HS-27A (cell line): ENCODE measurements at regions not wholly inside any gene's neighbourhood (a gene's known extent, or its start where the extent isn't known, plus 50 kb on each side); places are given as distances from the start of the nearest gene placed in this dataset.
"Not testable (repeated sequence)": the region's sequence is repeated elsewhere in the genome, so short reads cannot be mapped to it uniquely, and the experiment has no call there.

Experiments used
- DNase-seq: peaks from one replicate; pipeline ENCODE4 v3.0.0-alpha.2; 2012; ENCODE audit warnings: low read depth, missing footprints

DNA sequence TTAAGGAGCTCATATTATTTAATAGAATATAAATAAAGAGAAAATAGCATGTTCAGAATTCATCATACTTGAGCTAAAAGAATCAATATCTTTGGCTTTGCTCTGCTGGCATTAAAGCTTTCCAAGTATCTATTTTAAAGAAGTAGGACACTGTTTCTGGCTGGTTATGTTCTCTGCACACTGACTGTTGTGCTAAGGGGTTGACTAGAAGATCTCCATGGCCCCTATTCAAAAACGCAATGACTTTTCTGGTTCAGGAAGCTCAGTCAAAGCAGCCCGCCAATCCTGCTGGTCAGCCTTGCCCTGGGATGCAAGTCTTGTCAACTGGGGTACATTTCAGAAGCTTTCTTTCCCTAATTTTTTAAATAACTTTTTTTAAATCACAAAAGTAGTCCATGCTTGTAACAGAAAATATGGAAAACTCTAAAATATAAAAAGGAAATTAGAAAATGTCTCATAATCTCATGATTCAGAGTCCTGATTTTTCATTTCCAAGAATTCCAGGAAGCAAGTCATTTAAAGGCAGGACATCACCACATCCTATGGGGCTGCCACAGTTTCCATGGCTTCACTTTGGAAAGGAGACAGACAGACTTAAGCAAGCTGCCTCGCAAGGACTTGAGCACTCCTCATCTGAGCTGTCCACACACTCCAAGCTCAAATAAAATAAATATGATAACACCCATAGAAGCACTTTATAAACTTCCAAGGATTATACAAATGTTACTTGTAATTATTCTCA, 195.1 kb downstream of the TXNL1 start:
- no peak for DNase-seq

DNA sequence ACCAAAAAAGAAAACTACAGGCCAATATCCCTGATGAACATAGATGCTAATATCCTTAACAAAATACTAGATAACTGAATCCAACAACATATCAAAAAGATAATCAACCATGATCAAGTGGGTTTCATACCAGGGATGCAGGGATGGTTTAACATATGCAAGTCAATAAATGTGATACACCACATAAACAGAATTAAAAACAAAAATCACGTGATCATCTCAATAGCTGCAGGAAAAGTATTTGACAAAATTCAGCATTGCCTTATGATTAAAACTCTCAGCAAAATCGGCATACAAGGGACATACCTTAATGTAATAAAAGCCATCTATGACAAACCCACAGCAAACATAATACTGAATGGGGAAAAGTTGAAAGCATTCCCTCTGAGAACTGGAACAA, 199.9 kb downstream of the TXNL1 start:
- not testable (repeated sequence) for DNase-seq

DNA sequence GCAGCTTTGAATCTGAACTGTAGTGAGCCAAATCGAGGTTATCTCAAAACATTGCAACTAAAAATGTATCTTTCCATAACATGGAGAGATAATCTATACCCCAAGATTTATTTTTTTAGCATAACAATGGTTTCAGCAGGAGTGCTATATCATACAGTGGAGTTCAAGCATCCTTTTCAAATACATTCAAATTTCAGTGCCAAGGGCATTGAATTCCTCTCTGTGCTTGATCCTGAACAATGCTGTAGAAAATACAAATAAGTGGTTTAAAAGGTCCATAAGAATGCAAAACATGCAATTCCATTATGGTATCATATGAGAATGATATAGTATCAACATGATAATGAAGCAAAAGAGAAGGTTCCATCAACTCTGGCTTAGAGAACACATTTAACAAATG, 201.7 kb downstream of the TXNL1 start:
- DNase-seq = no peak

DNA sequence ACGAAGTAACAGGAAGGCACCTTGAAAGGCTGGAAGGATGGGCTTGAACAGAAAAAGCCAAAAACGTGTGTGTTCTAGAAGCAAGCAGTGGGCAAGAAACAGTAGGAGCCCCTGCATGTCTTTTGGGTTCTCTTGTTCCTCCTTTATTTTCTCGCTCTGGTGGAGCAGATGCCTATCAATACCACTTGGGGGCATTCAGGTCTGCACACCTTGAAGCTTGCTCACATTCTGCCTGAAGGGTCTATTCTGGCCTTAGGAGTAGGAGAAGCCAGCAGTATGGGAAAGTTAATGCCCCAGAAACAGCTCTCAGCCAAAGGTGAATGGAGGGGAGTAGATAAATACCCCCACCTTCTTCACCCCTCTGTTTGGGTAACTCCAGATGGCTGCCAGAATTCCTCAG, 204.5 kb downstream of the TXNL1 start:
- DNase-seq = no peak

DNA sequence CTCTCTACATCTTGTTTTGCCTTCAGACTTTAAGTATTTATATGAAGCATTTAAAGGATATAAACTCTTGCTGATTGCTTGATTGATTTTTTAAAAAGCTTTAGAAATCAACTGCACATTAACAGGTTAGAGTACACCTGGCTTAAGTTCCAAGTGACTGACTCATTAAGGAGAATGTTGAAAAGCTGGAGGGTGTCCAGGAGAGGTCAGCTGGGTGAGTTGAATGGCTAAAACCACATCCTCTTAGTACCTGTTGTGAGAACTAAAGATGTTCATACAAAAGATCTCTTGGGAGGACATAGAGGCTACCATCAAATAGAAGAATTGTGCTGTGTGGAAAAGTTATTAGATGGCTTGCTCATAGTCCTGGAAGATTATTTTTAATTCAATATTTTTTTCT, 206.8 kb downstream of the TXNL1 start:
- DNase-seq = no peak

DNA sequence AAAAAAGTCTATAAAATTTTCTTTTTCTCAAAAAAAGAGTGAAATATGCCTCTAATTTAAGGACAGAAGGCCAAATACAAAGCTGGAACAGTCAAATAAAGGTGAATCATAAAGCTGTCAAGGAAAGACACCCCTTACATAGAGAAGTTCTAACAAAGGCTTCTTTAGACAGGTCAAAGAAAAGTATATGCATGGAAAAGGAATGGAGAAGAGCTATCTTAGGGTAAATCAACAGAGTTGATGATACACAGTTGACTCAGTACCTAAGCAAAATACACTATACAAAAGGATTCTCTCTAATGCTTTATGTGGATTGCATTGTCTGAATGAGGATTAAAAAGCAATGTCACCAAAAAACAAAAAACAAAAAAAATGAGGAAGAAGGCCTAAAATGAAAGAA, 214.8 kb downstream of the TXNL1 start:
- no peak for DNase-seq

DNA sequence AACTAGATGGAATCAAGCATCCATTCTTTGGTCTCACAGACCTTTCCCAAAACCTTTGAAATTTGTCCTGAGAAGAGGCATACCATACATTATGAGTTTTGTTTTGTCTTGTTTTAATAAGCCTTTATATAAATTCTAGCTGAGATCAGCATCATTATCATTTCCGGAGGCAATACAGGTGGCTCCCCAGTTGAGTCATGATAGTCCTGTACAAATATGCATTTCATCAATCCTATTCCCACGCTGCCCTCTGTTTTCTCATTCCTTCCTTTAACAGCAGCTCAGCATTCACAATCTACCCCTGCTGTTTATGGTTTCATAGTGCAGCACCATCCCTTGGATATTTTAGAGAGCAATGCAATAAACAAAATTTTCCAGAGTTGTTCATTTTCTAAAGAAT, 216.7 kb downstream of the TXNL1 start:
- DNase-seq = no peak

DNA sequence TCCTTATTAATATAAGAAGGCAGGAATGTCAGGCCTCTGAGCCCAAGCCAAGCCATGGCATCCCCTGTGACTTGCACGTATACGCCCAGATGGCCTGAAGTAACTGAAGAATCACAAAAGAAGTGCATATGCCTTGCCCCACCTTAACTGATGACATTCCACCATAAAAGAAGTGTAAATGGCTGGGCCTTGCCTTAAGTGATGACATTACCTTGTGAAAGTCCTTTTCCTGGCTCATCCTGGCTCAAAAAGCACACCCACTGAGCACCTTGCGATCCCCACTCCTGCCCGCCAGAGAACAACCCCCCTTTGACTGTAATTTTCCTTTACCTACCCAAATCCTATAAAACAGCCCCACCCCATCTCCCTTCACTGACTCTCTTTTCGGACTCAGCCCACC, 217.5 kb downstream of the TXNL1 start:
- not testable (repeated sequence) for DNase-seq

DNA sequence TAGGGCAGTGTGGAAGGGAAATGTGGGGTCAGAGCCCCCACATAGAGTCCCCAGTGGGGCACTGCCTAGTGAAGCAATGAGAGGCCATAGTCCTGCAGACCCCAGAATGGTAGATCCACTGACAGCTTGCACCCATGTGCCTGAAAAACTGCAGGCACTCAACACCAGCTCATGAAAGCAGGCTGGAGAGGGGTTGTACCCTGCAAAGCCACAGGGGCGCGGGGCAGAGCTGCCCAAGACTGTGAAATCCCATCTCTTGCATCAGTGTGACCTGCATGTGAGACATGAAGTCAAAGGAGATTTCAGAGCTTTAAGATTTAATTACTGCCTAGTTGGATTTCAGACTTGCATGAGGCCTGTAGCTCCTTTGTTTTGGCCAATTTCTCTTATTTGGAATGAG, 224.0 kb downstream of the TXNL1 start:
- DNase-seq = no peak

DNA sequence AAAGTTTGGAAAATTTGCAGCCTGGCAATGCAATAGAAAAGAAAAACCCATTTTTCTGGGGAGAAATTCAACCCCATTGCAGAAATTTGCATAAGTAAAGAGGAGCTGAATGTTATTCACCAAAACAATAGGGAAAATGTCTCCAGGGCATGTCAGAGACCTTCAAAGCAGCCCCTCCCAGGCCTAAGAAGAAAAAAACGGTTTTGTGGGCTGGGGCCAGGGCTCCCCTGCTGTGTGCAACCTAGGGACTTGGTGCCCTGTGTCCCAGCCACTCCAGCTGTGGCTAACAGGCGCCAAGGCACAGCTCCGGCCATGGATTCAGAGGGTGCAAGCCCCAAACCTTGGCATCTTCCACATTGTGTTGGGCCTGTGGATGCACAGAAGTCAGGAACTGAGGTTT, 224.5 kb downstream of the TXNL1 start:
- DNase-seq = no peak

DNA sequence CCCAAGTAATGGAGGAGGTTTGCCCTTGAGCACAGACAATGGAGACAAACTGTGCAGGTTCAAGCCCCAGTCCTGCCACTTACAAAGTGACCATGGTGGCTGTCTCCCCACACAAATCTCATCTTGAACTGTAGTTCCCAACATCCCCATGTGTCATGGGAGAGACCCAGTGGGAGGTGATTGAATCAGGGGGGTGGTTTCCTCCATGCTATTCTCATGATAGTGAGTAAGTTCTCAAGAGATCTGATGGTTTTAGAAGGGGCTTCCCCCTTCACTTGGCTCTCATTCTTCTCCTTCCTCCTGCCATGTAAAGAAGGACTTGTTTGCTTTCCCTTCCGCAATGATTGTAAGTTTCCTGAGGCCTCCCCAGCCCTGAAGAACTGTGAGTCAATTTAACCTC, 225.4 kb downstream of the TXNL1 start:
- no peak for DNase-seq

DNA sequence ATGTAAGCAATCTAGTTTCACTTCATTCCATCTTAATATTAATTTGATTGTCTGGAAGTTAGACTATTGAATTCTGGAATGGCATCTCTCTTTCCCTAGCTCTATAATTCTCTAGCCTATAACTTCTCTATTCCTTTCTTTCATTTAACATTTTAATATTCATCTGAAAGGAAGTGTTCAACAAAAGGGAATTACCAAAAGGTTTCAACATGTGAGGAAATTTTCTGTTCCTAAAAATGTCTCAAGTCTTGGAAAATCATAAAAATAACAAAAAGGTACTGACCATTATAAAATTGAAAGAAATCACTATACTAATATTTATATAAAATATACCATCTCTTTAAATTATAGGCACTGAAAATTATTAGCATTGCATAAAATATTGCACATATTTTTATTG, 228.7 kb downstream of the TXNL1 start:
- no peak for DNase-seq

DNA sequence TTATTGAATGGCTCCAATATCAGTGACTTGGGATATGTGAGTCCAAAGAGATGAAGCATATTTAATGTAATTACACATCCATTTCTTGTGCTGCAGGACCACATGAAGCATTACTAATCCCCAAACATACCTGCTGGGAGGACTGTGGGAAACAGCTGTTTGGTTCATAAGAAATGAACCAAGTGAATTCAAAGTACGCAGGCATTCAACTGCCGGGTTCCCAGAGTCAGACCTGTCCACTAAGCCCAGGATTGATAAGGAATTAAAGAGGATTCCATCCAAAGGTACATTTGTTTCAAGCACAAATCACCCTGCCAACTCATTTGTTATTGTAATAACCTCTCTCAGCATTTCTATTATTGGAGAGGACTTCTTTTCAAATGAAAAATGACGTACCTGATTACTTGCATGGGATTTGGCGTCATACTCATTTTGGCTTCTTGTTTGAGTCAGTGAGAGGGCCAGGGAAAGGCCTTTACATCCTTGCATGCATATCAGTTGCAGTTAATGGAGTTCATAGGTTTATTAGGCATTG, 230.7 kb downstream of the TXNL1 start:
- no peak for DNase-seq

DNA sequence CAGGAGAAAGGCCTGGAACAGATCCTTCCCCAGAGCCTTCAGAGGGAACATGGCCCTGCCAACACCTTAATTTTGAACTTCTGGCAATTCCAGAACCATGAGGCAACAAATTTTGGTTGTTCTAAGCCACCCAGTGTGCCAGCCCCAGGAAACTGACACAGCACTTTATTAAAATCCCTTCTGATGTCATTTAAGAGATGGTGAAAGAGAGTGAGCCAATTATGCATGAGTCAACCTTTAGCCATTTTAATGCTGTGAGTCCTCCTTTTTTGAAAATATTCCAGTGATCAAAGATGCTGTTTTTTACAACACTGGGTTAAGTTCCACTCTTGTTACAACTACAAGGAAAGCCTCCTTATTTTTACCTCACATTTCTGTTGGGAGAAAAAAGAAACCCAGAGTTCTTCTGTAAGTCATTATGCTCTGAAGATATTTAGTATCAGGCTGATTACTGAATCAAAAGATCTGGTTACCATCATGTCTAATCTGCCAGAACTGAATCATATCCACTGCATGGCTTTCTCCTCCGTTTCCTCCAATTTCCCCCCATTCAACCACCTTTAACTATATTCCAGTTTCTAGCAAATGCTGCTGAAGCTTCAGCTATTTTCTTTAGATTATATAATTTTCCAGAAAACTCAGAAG, 235.4 kb downstream of the TXNL1 start:
- peak; percentile 74 for DNase-seq

DNA sequence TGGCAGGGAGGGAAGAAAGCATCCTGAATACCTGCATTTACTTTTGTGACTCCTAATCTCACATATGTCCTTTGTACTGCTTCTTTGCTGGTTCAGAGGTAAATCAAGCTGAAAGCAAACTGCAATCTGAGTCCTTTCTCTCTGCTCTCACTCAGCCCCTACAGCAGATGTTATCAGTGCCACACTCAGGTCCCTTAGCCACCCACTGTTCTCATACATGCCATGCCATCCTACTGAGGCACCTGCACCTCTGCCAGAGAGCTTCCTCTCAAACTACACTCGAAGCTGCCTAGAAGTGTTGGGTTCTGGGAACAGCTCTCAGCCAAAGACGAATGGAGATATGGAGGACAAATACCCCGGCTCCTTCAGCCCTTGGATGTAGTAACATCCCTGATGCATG, 244.5 kb downstream of the TXNL1 start:
- no peak for DNase-seq

DNA sequence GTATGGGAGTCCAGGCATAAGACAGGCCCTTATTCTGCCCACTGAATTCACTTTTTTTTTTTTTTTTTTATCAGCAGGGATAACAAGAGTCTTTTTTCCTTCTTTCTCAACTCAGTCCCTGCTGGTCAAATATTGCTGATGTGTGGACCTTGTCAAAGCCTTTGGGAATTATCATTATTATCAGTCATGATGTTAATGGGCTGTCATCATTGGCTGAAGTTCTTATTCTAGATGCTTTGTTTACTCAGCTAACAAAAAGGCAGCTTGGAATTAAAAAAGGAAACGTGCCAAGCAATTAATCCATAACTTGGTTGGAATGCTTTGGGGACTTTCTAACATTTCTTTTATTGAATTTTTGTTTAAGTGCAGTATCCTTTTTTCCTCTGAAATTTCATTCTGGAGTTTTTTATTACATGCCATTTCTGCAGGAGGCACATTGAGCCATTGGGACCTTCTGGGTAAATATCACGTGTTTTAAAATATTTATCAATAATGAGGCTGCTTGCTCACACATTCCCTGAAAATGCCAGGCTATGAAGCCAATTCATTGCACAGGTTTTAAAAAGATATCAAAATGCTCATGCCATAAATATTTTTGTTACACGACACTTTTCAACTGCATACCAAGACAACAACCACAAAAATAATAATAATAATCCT, 246.3 kb downstream of the TXNL1 start:
- no peak for DNase-seq

DNA sequence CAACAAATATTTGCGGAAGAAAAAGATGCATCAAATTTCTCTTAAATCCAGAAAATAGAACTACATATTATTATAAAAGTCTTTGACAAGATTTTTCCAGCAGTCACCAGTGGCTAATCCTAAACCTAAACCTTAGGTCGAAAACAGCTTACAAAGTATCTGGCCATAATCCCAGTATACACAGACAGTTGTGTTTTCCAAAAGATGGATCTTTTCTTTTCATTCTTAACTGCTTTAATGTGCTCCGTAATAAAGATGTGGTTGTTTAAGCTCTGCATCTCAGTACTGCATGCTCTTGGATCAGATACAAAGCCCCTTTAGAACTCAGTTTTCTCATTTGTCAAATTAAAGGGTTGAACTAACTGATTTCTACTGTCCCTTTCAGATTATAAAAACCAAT, 247.8 kb downstream of the TXNL1 start:
- no peak for DNase-seq

DNA sequence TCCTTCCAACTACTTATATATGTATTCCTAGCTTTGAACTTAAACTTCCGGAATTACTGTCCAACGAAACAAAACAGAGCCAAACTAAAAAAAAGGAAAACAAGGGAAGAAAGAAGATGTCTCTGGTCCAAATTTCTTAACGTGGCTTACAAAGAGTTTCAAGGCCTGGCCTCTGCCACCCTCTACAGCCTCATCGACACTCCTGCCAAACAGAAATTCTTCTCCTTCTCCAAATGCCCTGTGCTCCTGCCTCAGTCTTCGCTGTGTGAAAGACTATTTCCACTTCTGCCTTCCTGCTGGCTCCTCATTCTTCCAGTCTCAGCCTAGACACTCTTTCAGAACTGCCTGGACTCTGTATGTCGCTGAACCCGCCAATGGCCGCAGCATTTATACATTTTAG, 249.2 kb downstream of the TXNL1 start:
- DNase-seq = no peak

DNA sequence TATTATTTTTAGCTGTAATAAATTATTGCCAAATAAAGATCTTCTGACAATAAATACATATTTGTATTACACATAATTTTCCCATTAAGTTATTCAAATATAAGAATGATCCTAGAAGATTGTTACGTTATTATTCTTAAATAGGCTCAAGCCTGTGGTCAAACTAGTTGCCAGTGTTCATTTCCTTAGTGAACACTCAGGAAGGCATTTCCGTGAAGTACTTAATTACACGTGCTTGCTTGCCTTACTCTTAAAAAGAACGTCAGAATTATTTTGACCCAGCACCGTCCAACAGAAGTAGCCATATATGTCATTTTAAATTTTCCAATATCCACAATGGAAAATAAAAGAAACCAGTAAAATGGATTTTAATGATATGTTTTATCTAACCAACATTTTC, 249.8 kb downstream of the TXNL1 start:
- no peak for DNase-seq

DNA sequence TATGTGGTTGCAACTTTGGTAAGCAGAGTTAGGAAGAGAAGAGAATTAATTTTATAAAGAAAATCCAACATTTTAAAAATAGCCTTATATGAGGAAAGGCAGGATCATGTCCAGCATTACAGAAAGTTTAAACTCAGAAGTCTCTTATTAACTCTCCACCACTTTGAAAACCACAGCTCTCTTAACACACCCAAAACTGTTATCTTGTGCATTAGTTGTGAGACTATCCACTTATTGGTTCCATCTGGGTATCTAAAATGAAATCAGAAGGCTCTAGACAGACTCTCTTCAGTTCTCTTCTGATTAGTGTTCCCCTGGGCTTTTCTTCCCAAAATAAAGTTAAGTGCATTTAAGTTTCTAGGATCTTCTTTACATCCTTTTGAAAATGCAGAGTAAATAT, 251.5 kb downstream of the TXNL1 start:
- no peak for DNase-seq

DNA sequence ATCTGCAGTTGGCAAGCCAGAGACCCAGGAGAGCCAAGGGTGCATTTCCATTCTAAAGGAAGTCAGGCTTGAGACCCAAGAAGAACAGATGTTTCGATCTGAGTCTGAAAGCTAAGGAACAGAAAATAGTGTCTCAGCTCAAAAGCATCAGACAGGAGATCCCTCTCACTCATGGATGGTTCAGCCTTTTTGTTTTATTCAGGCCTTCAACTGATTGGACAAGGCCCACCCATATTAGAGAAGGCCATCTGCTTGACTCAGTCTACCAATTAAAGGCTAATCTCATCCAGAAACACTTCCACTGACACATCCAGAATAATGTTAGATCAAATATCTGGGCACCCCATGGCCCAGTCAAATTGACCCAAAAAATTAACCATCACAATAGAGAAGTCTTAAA, 255.0 kb downstream of the TXNL1 start:
- no peak for DNase-seq

DNA sequence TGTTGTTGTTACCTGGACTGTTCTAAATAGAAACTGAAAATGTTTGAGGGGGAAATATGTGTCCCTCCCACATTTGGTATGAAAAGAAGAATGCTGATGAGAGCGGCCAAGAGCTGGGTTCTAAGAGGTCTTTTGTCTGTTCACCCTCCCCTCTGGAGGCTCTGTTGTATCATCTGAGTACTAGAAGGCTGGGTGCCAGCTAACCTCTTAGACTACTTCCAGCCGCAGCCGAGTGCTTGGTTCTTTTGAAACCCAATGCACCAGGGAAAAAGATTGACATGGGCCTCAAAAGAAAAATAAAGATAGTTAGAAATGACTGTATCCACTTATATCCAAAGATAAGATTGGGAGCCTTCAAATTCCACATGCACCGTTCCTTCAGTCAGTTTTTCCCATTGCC, 255.9 kb downstream of the TXNL1 start:
- no peak for DNase-seq

DNA sequence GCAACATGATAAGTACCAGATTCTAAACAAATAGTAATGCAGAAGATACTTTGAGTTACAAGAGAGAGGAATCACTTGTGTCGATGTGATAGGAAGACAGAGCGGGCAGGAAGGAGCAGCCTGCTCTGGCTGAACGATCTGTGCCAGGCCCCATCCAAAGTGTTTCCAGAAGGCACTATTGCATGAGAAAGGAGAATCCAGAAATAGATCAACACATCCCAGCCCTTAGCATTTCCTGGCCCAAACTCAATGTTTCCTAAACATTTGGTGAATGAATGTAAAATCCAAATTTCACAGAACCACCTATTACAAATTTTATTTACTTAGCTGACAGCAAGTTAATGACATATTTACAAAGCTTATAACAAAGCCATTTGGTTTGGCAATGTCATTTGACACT, 257.2 kb downstream of the TXNL1 start:
- no peak for DNase-seq
